SU-DHL-6 (cell line): ENCODE measurements at regions not wholly inside any gene's neighbourhood (a gene's known extent, or its start where the extent isn't known, plus 50 kb on each side); places are given as distances from the start of the nearest gene placed in this dataset.

Source experiments
- CTCF ChIP-seq: fragments of 200-600 bp; sonication (generic); IDR thresholded peaks from one replicate; pipeline ENCODE4 v1.5.1; 2017; ENCODE audit warnings: antibody characterized with exemption, mild to moderate bottlenecking, low read length, moderate library complexity; ENCODE audit not compliant: insufficient read depth, poor library complexity, severe bottlenecking
- EZH2phosphoT487 ChIP-seq: fragments of 200-600 bp; sonication (generic), shearing (Covaris generic); conservative IDR thresholded peaks from 2 replicates; pipeline ENCODE4 v1.6.1; 2018; ENCODE audit warnings: mild to moderate bottlenecking, antibody characterized with exemption, low read length, moderate library complexity, mixed read lengths

GRCh38 chr6:66605971-66606370 is 898.9 kb upstream of the EYS start:
- no peak for TF ChIP-seq CTCF
- no peak for TF ChIP-seq EZH2phosphoT487
